ENCODE measurements at regions not wholly inside any gene's neighbourhood (a gene's known extent, or its start where the extent isn't known, plus 50 kb on each side); places are given as distances from the start of the nearest gene placed in this dataset.

DNA sequence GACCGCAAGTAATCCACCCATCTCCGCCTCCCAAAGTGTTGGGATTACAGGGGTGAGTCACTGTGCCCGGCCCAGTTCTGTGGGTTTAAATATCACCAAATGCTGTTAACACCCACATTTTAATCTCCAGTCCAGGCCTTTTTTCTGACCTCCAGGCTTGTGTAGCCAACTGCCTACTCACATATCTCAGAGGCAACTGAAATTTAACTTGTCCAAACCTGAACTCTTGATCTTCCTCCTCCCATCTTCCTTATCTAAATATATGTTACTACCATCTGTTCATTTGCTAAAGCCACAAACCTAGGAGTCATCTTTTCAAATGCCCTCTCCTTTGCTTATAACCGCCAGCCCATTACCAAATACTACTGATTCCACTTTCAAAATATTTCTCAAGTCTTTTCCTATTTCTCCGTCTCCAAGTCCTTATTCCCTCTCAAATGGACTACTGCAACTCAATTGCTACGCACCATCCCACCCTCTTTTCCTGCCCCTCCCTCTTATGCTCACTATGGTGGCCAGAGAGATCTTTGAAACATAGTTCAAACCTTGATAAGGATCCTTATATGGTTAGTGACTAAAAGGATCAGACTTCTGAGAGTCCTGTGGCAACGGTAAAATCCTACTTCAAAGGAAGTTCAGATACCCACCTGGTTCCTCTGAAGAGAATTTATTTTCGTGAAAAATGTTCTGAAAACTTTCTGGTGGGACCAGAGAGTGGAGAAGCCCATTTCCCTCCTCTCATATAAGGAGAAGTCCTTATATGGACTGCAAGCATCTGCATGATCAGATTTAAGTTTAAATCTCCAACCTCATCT lies 78.5 kb upstream of the CDC42BPA start:
- no peak for TF ChIP-seq CTCF (IDR thresholded peaks at IDR 0.05; ENCODE audit: low read depth, low read length, missing control alignments)
- in situ Hi-C loops (cut with HindIII; ENCODE audit: low pct_ligation_motif_present, low sequenced_read_pairs) = no loop called here
- DNase-seq = no peak
- Histone ChIP-seq H3K4me3 (ENCODE audit: low read depth, low read length) (no peak overlapping the region), H3K27ac (no peak overlapping the region), H3K27me3 (replicated peaks) (no peaks in the 10 kb centered on the region), H3K36me3 (replicated peaks) (no peaks in the 10 kb centered on the region)

DNA sequence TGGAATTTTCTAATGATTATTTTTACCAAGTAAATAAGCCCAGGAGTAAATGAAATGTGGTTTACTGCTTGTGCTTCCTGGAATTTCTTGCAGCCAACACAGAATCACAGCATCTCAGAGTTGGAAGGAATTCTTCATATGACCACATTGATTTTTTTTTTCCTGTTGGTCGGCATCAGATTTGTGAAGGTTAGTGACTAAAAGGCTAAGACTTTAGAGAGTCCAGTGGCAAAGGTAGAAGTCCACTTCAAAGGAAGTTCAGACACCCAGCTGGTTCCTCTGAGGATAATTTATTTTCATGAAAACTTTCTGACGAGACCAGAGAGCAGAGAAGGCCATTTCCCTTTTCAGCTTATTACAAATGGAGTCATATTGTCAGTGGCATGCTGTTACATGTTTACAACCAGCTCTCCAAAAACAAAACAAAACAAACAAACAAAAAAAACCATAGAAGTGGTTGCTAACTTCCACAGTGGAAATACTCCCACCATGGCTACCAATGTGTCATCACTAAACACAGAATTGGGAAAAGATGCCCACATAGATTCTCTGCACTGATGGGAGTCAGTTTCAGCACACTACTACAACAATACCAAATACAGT lies 77.2 kb upstream of the CDC42BPA start:
- no peak for TF ChIP-seq CTCF (IDR thresholded peaks at IDR 0.05; ENCODE audit: low read depth, low read length, missing control alignments)
- no peak for DNase-seq
- Histone ChIP-seq H3K27ac (no peak overlapping the region), H3K36me3 (replicated peaks) (no peaks in the 10 kb centered on the region), H3K27me3 (replicated peaks) (no peaks in the 10 kb centered on the region), H3K4me3 (ENCODE audit: low read depth, low read length) (no peak overlapping the region)
- in situ Hi-C loops (cut with HindIII; ENCODE audit: low pct_ligation_motif_present, low sequenced_read_pairs) = no loop called here

- no peak overlapping the region for H3K27ac ChIP-seq
- no peak overlapping the region for H3K4me3 ChIP-seq (ENCODE audit: low read depth, low read length)
- no peaks in the 10 kb centered on the region for H3K27me3 ChIP-seq (replicated peaks)
- no peak for TF ChIP-seq CTCF (IDR thresholded peaks at IDR 0.05; ENCODE audit: low read depth, low read length, missing control alignments)
- H3K36me3 ChIP-seq (replicated peaks) = no peaks in the 10 kb centered on the region
- in situ Hi-C loops (cut with HindIII; ENCODE audit: low pct_ligation_motif_present, low sequenced_read_pairs) = no loop called here
- DNase-seq = no peak
These were observed 74.9 kb upstream of the CDC42BPA start for GRCh38 chr1:227392984-227393764.

- in situ Hi-C loops (cut with HindIII; ENCODE audit: low pct_ligation_motif_present, low sequenced_read_pairs) = no loop called here
These were observed 73.6 kb upstream of the CDC42BPA start for GRCh38 chr1:227391879-227392278.

GRCh38 chr1:227391211-227391610 lies 72.9 kb upstream of the CDC42BPA start:
- Histone ChIP-seq H3K27ac (no peak overlapping the region), H3K36me3 (replicated peaks) (no peaks in the 10 kb centered on the region), H3K4me3 (ENCODE audit: low read depth, low read length) (no peak overlapping the region), H3K27me3 (replicated peaks) (no peaks in the 10 kb centered on the region)
- in situ Hi-C loops (cut with HindIII; ENCODE audit: low pct_ligation_motif_present, low sequenced_read_pairs) = no loop called here
- no peak for TF ChIP-seq CTCF (IDR thresholded peaks at IDR 0.05; ENCODE audit: low read depth, low read length, missing control alignments)
- no peak for DNase-seq

More at GRCh38 chr1:227391879-227392278, 73.6 kb upstream of the CDC42BPA start:
- no peaks in the 10 kb centered on the region for H3K27me3 ChIP-seq (replicated peaks)
- H3K27ac ChIP-seq = no peak overlapping the region
- H3K36me3 ChIP-seq (replicated peaks) = no peaks in the 10 kb centered on the region
- TF ChIP-seq CTCF (IDR thresholded peaks at IDR 0.05; ENCODE audit: low read depth, low read length, missing control alignments) = no peak
- H3K4me3 ChIP-seq (ENCODE audit: low read depth, low read length) = no peak overlapping the region
- DNase-seq = no peak

Measured in brain microvascular endothelial cell (primary cell).